ENCODE measurements at regions not wholly inside any gene's neighbourhood (a gene's known extent, or its start where the extent isn't known, plus 50 kb on each side); places are given as distances from the start of the nearest gene placed in this dataset.

- no peak for TF ChIP-seq CTCF (IDR thresholded peaks at IDR 0.05; ENCODE audit: low read depth, low read length)
- no peak overlapping the region for H3K4me3 ChIP-seq (ENCODE audit: low read depth, low read length)
- H3K27ac ChIP-seq, result no peak overlapping the region
- H3K27me3 ChIP-seq (ENCODE audit: insufficient read depth, low read depth, severe bottlenecking), result no peaks in the 10 kb centered on the region
- no peaks in the 10 kb centered on the region for H3K36me3 ChIP-seq
- no peak for DNase-seq
- H3K9me3 ChIP-seq (ENCODE audit: severe bottlenecking), result peaks cover 4% of the 10 kb centered on the region
Measured at GRCh38 chr6:84539122-84539856, 225.1 kb downstream of the TBX18 start.

- Histone ChIP-seq H3K4me3 (ENCODE audit: low read depth, low read length) (no peak overlapping the region), H3K9me3 (ENCODE audit: severe bottlenecking) (no peaks in the 10 kb centered on the region), H3K27me3 (ENCODE audit: insufficient read depth, low read depth, severe bottlenecking) (no peaks in the 10 kb centered on the region), H3K36me3 (no peaks in the 10 kb centered on the region), H3K27ac (no peak overlapping the region)
- peak; percentile 20; the same call in 1 of the 2 replicates for TF ChIP-seq CTCF (IDR thresholded peaks at IDR 0.05; ENCODE audit: low read depth, low read length)
- DNase-seq, result no peak
Measured at GRCh38 chr6:84536885-84537638, 227.3 kb downstream of the TBX18 start.

GRCh38 chr6:84528201-84528600 lies 236.2 kb downstream of the TBX18 start:
- H3K27ac ChIP-seq, result no peak overlapping the region
- no peaks in the 10 kb centered on the region for H3K9me3 ChIP-seq (ENCODE audit: severe bottlenecking)
- TF ChIP-seq CTCF (IDR thresholded peaks at IDR 0.05; ENCODE audit: low read depth, low read length), result no peak
- DNase-seq, result no peak
- H3K4me3 ChIP-seq (ENCODE audit: low read depth, low read length), result no peak overlapping the region
- H3K27me3 ChIP-seq (ENCODE audit: insufficient read depth, low read depth, severe bottlenecking), result no peaks in the 10 kb centered on the region
- no peaks in the 10 kb centered on the region for H3K36me3 ChIP-seq

GRCh38 chr6:84526631-84527030 lies 237.8 kb downstream of the TBX18 start:
- no peak for DNase-seq
- H3K36me3 ChIP-seq, result no peaks in the 10 kb centered on the region
- no peaks in the 10 kb centered on the region for H3K27me3 ChIP-seq (ENCODE audit: insufficient read depth, low read depth, severe bottlenecking)
- no peaks in the 10 kb centered on the region for H3K9me3 ChIP-seq (ENCODE audit: severe bottlenecking)
- H3K27ac ChIP-seq, result no peak overlapping the region
- TF ChIP-seq CTCF (IDR thresholded peaks at IDR 0.05; ENCODE audit: low read depth, low read length), result no peak
- no peak overlapping the region for H3K4me3 ChIP-seq (ENCODE audit: low read depth, low read length)

- DNase-seq, result no peak
- Histone ChIP-seq H3K9me3 (ENCODE audit: severe bottlenecking) (no peaks in the 10 kb centered on the region), H3K27ac (peak overlapping the region; percentile 40; the same call in 1 of the 2 replicates), H3K4me3 (ENCODE audit: low read depth, low read length) (no peak overlapping the region), H3K36me3 (no peaks in the 10 kb centered on the region), H3K27me3 (ENCODE audit: insufficient read depth, low read depth, severe bottlenecking) (no peaks in the 10 kb centered on the region)
- no peak for TF ChIP-seq CTCF (IDR thresholded peaks at IDR 0.05; ENCODE audit: low read depth, low read length)
Measured at GRCh38 chr6:84525907-84526306, 238.5 kb downstream of the TBX18 start.

All from WERI-Rb-1 (cell line).